CD4-positive, alpha-beta T cell (primary cell): ENCODE measurements at regions not wholly inside any gene's neighbourhood (a gene's known extent, or its start where the extent isn't known, plus 50 kb on each side); places are given as distances from the start of the nearest gene placed in this dataset.

Source experiments
- ATAC-seq: fragments of 200-7000 bp; cut with Tn5 transposase; one replicate; pipeline ENCODE4 v1.10.0; 2022; ENCODE audit warnings: mild to moderate bottlenecking; ENCODE audit not compliant: poor library complexity
- CTCF ChIA-PET: fragments of 350-600 bp; sonication (Branson Sonifier 250); formaldehyde crosslinking; loops from one replicate; lab custom pipeline; 2021; ENCODE audit warnings: antibody characterized with exemption, inconsistent platforms; lab: Charles Lee
- POLR2A ChIA-PET: fragments of 350-600 bp; sonication (Branson Sonifier 250); formaldehyde crosslinking; loops from one replicate; lab custom pipeline; 2021; ENCODE audit warnings: antibody characterized with exemption, inconsistent platforms; lab: Charles Lee
- DNase-seq, 14 experiments: peaks; one replicate each; pipeline ENCODE4 v3.0.0-alpha.2; 2013 to 2020; ENCODE audit warnings: mixed read lengths in 2 of 14
- H3K27ac ChIP-seq, 2 donors: one replicate each; pipeline versions ENCODE4 v1.5.1 to v1.7.0; 2013; ENCODE audit warnings: low read length in 2 of 2, low read depth in 1 of 2, mild to moderate bottlenecking in 1 of 2
- H3K27me3 ChIP-seq, 2 experiments: 1 replicate in 1 of 2; 2 replicates in 1 of 2; pipeline versions ENCODE4 v1.6.1 to v1.7.0; 2013; ENCODE audit warnings: low read length in 2 of 2, control low read depth in 1 of 2, mild to moderate bottlenecking in 1 of 2, moderate library complexity in 1 of 2; ENCODE audit not compliant: insufficient read depth in 2 of 2, control insufficient read depth in 1 of 2
- H3K36me3 ChIP-seq: one replicate; pipeline ENCODE4 v1.6.1; 2013; ENCODE audit warnings: low read length, control low read depth; ENCODE audit not compliant: insufficient read depth
- H3K4me1 ChIP-seq: one replicate; pipeline ENCODE4 v1.6.1; 2013; ENCODE audit warnings: low read length, control low read depth; ENCODE audit not compliant: insufficient read depth
- H3K4me3 ChIP-seq: one replicate; pipeline ENCODE4 v1.5.1; 2013; ENCODE audit warnings: mild to moderate bottlenecking, low read length, moderate library complexity
- H3K9me3 ChIP-seq, 2 experiments: 1 replicate in 1 of 2; 2 replicates in 1 of 2; pipeline versions ENCODE4 v1.6.1 to v1.7.0; 2013; ENCODE audit warnings: low read length in 2 of 2, mild to moderate bottlenecking in 2 of 2, control low read depth in 1 of 2, moderate library complexity in 1 of 2; ENCODE audit not compliant: control insufficient read depth in 1 of 2, insufficient read depth in 1 of 2
- H3K27ac Mint-ChIP-seq: one replicate; pipeline ENCODE4 v1.8.0; 2020; ENCODE audit warnings: mixed read lengths
- H3K27me3 Mint-ChIP-seq: one replicate; pipeline ENCODE4 v1.8.0; 2021; ENCODE audit warnings: mixed read lengths
- H3K36me3 Mint-ChIP-seq: one replicate; pipeline ENCODE4 v1.8.0; 2021; ENCODE audit warnings: low read depth, mixed read lengths
- H3K4me1 Mint-ChIP-seq: one replicate; pipeline ENCODE4 v1.8.0; 2021; ENCODE audit warnings: low read depth, mixed read lengths
- H3K4me3 Mint-ChIP-seq: one replicate; pipeline ENCODE4 v1.8.0; 2020; ENCODE audit warnings: mild to moderate bottlenecking, mixed read lengths
- H3K9me3 Mint-ChIP-seq: one replicate; pipeline ENCODE4 v1.8.0; 2020; ENCODE audit warnings: mixed read lengths
- CTCF ChIP-seq: fragments of 200-600 bp; IDR thresholded peaks from one replicate; pipeline ENCODE4 v1.8.0; 2022; ENCODE audit warnings: antibody characterized with exemption, mild to moderate bottlenecking
- intact Hi-C, 2 experiments: fragments of 100-400 bp; cut with DNase I in 1 of 2; cut with micrococcal nuclease in 1 of 2; formaldehyde crosslinking; loops; one replicate each; pipeline versions ENCODE4 v1.15.1 to v1.9.0; 2023 to 2025; cut with DNase I, micrococcal nuclease

GRCh38 chr6:40325041-40325440, 262.1 kb downstream of the LRFN2 start:
- no peak for TF ChIP-seq CTCF
- Mint-ChIP-seq H3K36me3 (no peaks in the 10 kb centered on the region), H3K4me1 (no peaks in the 10 kb centered on the region), H3K4me3 (no peak overlapping the region), H3K27ac (no peak overlapping the region), H3K27me3 (peaks cover 39% of the 10 kb centered on the region), H3K9me3 (no peaks in the 10 kb centered on the region)
- Histone ChIP-seq H3K36me3 (no peaks in the 10 kb centered on the region), H3K9me3 (peaks cover 0 to 4% of the 10 kb centered on the region in 2 experiments), H3K27ac (no peak overlapping the region), H3K27me3 (peaks cover 0 to 15% of the 10 kb centered on the region in 2 experiments), H3K4me3 (no peak overlapping the region), H3K4me1 (peaks cover 14% of the 10 kb centered on the region)
- ChIA-PET CTCF (no interaction called here), POLR2A (no interaction called here)
- intact Hi-C loops: loop anchor here in 1 of 2 experiments (5.0 kb wide), 3 partner anchors 497 to 697 kb away; no protein-coding TSS in a partner anchor
- ATAC-seq (no peak), DNase-seq (no peak)

- ATAC-seq (no peak), DNase-seq (no peak)
- peaks cover 0 to 4% of the 10 kb centered on the region in 2 experiments for H3K9me3 ChIP-seq
- no peaks in the 10 kb centered on the region for H3K36me3 Mint-ChIP-seq
- H3K4me3 ChIP-seq: no peak overlapping the region
- H3K4me3 Mint-ChIP-seq: no peak overlapping the region
- no peaks in the 10 kb centered on the region for H3K36me3 ChIP-seq
- peaks cover 0 to 13% of the 10 kb centered on the region in 2 experiments for H3K27me3 ChIP-seq
- H3K4me1 Mint-ChIP-seq: no peaks in the 10 kb centered on the region
- no peaks in the 10 kb centered on the region for H3K9me3 Mint-ChIP-seq
- intact Hi-C loops: no loop called here
- CTCF ChIA-PET: no interaction called here
- H3K4me1 ChIP-seq: peaks cover 12% of the 10 kb centered on the region
- no peak overlapping the region for H3K27ac ChIP-seq
- POLR2A ChIA-PET: no interaction called here
- TF ChIP-seq CTCF: no peak
- peaks cover 39% of the 10 kb centered on the region for H3K27me3 Mint-ChIP-seq
- H3K27ac Mint-ChIP-seq: no peak overlapping the region
These were observed 263.1 kb downstream of the LRFN2 start for GRCh38 chr6:40323881-40324634.

- H3K4me3 Mint-ChIP-seq: no peak overlapping the region
- POLR2A ChIA-PET: no interaction called here
- intact Hi-C loops: no loop called here
These were observed 264.8 kb downstream of the LRFN2 start for GRCh38 chr6:40322336-40322735.

More at GRCh38 chr6:40322336-40322735, 264.8 kb downstream of the LRFN2 start:
- Mint-ChIP-seq H3K27me3 (peaks cover 36% of the 10 kb centered on the region), H3K9me3 (no peaks in the 10 kb centered on the region), H3K27ac (no peak overlapping the region), H3K36me3 (no peaks in the 10 kb centered on the region), H3K4me1 (no peaks in the 10 kb centered on the region)
- CTCF ChIA-PET: no interaction called here
- no peak for ATAC-seq
- Histone ChIP-seq H3K9me3 (peaks cover 0 to 7% of the 10 kb centered on the region in 2 experiments), H3K36me3 (no peaks in the 10 kb centered on the region), H3K4me1 (peaks cover 5% of the 10 kb centered on the region), H3K4me3 (no peak overlapping the region), H3K27me3 (peaks cover 0 to 10% of the 10 kb centered on the region in 2 experiments), H3K27ac (no peak overlapping the region)
- DNase-seq: no peak
- no peak for TF ChIP-seq CTCF
